ENCODE measurements at regions not wholly inside any gene's neighbourhood (a gene's known extent, or its start where the extent isn't known, plus 50 kb on each side); places are given as distances from the start of the nearest gene placed in this dataset.

- Histone ChIP-seq H3K4me3 (ENCODE audit: low read depth, low read length, poor library complexity, severe bottlenecking) (no peak overlapping the region), H3K9me3 (ENCODE audit: low read depth, low read length, poor library complexity, severe bottlenecking) (peaks cover 18% of the 10 kb centered on the region), H3K4me1 (ENCODE audit: insufficient read depth, low read length, poor library complexity, severe bottlenecking) (no peaks in the 10 kb centered on the region), H3K27me3 (replicated peaks; ENCODE audit: insufficient read depth, low read depth, low read length, poor library complexity) (no peaks in the 10 kb centered on the region), H3K36me3 (ENCODE audit: insufficient read depth, low read length, poor library complexity, severe bottlenecking) (no peaks in the 10 kb centered on the region), H3K27ac (ENCODE audit: low read depth, low read length, poor library complexity, severe bottlenecking) (no peak overlapping the region)
- TF ChIP-seq EZH2 (IDR thresholded peaks at IDR 0.05; ENCODE audit: borderline replicate concordance, low read depth, low read length, poor library complexity, severe bottlenecking) (no peak), CTCF (conservative IDR thresholded peaks at IDR 0.05; ENCODE audit: low read depth, low read length) (no peak)
- no TSS peak for BruUV-seq (replicated peaks)
- intact Hi-C loops (cut with micrococcal nuclease; ENCODE audit: unreplicated experiment), result no loop called here
- ChIA-PET POLR2A (ENCODE audit: low non-redundant PET) (interaction anchor here (0.6 kb wide), 1 partner anchor 20 kb away, joined by 3 read pairs; no protein-coding TSS in a partner anchor), CTCF (no interaction called here)
- DNase-seq (ENCODE audit: low spot score), result no peak
Observed at GRCh38 chr19:27922970-27923369, 1290.0 kb downstream of the UQCRFS1 start.

GRCh38 chr19:27920774-27921173 lies 1292.2 kb downstream of the UQCRFS1 start:
- H3K4me1 ChIP-seq (ENCODE audit: insufficient read depth, low read length, poor library complexity, severe bottlenecking), result no peaks in the 10 kb centered on the region
- BruUV-seq (replicated peaks), result no TSS peak
- ChIA-PET CTCF (no interaction called here), POLR2A (ENCODE audit: low non-redundant PET) (no interaction called here)
- intact Hi-C loops (cut with micrococcal nuclease; ENCODE audit: unreplicated experiment), result no loop called here
- no peak overlapping the region for H3K27ac ChIP-seq (ENCODE audit: low read depth, low read length, poor library complexity, severe bottlenecking)
- no peak for TF ChIP-seq EZH2 (IDR thresholded peaks at IDR 0.05; ENCODE audit: borderline replicate concordance, low read depth, low read length, poor library complexity, severe bottlenecking)
- TF ChIP-seq CTCF (conservative IDR thresholded peaks at IDR 0.05; ENCODE audit: low read depth, low read length), result no peak
- DNase-seq (ENCODE audit: low spot score), result no peak
- no peaks in the 10 kb centered on the region for H3K36me3 ChIP-seq (ENCODE audit: insufficient read depth, low read length, poor library complexity, severe bottlenecking)
- H3K4me3 ChIP-seq (ENCODE audit: low read depth, low read length, poor library complexity, severe bottlenecking), result no peak overlapping the region
- H3K9me3 ChIP-seq (ENCODE audit: low read depth, low read length, poor library complexity, severe bottlenecking), result peaks cover 23% of the 10 kb centered on the region
- H3K27me3 ChIP-seq (replicated peaks; ENCODE audit: insufficient read depth, low read depth, low read length, poor library complexity), result no peaks in the 10 kb centered on the region

GRCh38 chr19:27918818-27919217 lies 1294.1 kb downstream of the UQCRFS1 start:
- peaks cover 25% of the 10 kb centered on the region for H3K9me3 ChIP-seq (ENCODE audit: low read depth, low read length, poor library complexity, severe bottlenecking)

More at GRCh38 chr19:27918818-27919217, 1294.1 kb downstream of the UQCRFS1 start:
- CTCF ChIA-PET, result no interaction called here
- H3K27ac ChIP-seq (ENCODE audit: low read depth, low read length, poor library complexity, severe bottlenecking), result no peak overlapping the region
- TF ChIP-seq EZH2 (IDR thresholded peaks at IDR 0.05; ENCODE audit: borderline replicate concordance, low read depth, low read length, poor library complexity, severe bottlenecking) (no peak), CTCF (conservative IDR thresholded peaks at IDR 0.05; ENCODE audit: low read depth, low read length) (no peak)
- H3K36me3 ChIP-seq (ENCODE audit: insufficient read depth, low read length, poor library complexity, severe bottlenecking), result no peaks in the 10 kb centered on the region
- no peak overlapping the region for H3K4me3 ChIP-seq (ENCODE audit: low read depth, low read length, poor library complexity, severe bottlenecking)
- no peaks in the 10 kb centered on the region for H3K27me3 ChIP-seq (replicated peaks; ENCODE audit: insufficient read depth, low read depth, low read length, poor library complexity)
- no peak for DNase-seq (ENCODE audit: low spot score)
- no peaks in the 10 kb centered on the region for H3K4me1 ChIP-seq (ENCODE audit: insufficient read depth, low read length, poor library complexity, severe bottlenecking)
- intact Hi-C loops (cut with micrococcal nuclease; ENCODE audit: unreplicated experiment), result no loop called here
- POLR2A ChIA-PET (ENCODE audit: low non-redundant PET), result no interaction called here
- no TSS peak for BruUV-seq (replicated peaks)
